ENCODE measurements at regions not wholly inside any gene's neighbourhood (a gene's known extent, or its start where the extent isn't known, plus 50 kb on each side); places are given as distances from the start of the nearest gene placed in this dataset.
A peak's percentile ranks its signal among the peaks of the same experiment; 100 is the strongest.

DNA sequence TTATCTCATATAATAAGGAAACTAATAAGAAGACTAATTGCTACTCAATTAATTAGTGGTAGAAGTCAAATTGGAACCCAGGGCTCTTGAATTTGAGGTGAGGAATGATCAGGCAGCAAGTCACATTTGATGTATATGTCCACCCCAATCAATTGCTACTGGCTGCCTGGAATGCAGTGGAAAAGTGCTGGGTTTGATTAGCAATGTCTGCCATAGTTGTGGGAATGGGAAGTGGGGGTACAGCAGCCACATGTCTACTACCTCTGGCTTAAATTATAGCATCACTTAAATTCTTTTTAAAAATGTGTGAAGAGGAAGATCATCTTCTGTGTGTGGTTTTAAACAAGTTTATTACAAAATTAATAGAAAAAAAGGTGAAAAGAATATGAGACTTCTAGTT is 50.8 kb upstream of the NAV2 start:
- DNase-seq (ENCODE audit: low spot score) (no peak), ATAC-seq (no peak)

DNA sequence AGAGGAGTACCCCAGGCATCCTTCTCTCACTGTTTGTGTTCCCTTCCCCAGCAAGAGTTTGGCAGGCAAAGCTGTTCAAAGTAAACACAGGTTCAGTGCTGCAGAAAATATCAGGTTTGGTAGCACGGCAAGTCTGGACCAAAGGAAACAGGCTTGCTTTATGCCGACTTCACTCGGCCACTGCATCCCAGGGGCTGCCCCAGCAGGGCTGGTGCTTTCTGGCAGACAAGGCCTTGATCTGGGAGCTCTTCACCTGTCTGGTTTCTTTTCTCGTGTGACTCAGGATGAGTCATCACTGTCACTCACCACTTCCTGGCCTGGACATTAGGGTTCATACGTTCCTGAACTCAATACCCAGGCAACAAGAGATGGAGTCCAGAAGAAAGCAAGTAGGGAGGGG is 52.6 kb upstream of the NAV2 start:
- no peak for DNase-seq (ENCODE audit: low spot score)
- ATAC-seq, result peak; percentile 83

DNA sequence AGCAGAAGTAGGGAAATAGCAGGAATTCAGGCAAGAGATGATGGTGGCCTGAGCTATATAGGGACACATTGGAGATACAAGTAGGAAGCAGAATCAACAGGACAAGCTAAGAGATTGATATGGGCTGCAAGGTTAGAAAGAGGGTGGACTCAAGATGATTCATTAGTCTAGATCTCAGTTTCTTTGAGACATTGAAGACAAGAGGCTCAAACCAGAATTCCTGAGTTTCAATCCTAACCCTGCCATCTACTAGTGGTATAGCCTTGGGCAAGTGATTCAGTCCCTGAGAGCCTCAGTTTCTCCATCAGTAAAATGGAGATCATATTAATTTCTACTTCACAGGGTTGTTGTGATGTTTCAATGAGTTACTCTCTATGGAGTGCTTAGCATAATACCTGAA is 53.1 kb upstream of the NAV2 start:
- DNase-seq (ENCODE audit: low spot score), result no peak
- no peak for ATAC-seq

DNA sequence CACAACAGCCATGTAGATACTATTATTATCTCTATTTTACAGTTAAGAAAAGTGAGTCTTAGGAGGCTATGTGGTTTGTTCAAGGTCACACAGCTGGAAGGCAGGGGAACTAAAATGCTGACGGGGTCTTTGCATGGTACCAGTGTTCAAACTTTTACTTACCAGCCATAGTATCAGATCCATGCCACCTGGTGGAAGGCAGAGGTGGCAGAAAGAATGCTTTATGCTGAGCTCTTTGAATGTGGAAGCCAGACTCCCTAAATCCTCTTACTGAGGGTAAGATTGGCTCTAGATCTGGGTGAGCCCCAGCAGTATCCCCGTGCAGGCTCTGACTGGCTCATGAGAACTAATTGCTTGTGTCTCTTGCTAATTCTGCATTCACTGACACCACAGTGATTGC is 54.3 kb upstream of the NAV2 start:
- ATAC-seq (no peak), DNase-seq (ENCODE audit: low spot score) (no peak)

DNA sequence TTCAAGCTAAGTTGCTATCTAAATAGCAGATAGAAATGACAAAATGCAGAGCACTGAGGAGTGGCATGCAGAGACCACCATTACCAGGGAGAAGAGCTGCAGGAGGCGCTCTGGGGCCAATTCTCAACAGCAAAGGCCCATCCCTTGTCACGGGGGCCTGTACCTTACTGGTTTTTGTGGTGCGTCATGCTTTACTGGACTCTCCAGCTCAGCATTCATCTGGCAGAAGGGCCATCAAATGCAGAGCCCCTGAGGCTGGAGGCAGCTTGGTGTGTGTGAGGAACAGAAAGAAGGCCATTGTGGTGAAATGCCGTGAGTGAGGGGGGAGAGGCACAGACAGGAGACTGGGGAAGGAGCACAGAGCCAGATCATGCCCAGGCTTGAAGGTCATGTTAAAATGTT is 56.5 kb upstream of the NAV2 start:
- no peak for ATAC-seq

DNA sequence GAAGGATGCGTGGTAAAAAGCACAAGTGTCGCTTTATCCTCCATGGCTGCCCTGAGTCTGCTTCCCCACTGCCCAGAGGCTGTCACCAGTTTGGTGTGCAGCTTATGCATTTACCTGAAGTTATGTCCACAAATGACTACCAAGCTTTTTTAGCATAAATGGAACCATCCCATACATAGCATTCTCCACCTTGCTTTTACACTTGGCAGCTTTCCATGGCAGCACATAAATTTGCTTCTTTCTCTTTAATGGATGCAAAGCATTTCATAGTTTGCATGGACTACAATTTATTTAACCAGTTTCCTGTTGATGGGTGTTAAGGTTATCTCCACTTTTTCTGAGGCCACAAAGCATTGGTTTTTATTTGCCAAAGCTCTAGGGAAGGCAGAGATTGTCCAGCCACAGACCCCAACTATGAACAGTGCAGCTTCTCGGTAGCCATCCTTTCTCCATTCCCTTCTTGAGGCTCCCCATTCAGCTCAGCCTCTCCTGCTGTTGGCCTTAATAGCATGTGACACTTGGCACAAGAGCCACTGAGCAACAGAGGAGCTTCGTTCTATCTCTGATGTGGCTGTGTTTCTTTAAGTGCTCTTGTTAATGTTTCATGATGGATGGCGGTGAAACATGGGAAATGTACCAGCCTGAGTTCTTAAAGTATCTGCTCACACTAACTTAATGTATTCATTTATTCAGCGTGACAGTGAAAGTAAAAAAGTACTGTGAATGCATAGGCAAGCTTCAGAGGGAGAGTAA is 59.8 kb upstream of the NAV2 start:
- DNase-seq (ENCODE audit: low spot score) (no peak), ATAC-seq (no peak)

More for the DNA sequence above, 56.5 kb upstream of the NAV2 start:
- DNase-seq (ENCODE audit: low spot score), result no peak

DNA sequence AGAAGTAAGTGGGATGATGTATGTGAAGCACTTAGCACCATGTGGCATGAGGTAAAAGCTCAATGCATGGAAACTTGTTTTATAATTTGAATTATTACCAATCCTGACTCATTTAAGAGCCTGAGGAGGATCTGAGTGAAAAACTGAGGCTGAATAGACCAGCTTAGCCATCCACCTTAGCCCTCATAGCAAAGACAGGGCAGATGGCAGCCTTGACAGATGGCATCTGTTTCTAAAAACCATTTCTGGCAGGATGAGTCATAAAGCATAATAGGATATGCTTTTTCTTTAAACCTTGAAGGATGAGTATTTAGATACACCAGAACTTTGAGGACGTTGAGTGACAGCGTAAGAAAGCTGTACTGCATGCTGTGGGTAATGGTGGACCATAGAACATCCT is 61.0 kb upstream of the NAV2 start:
- no peak for ATAC-seq
- no peak for DNase-seq (ENCODE audit: low spot score)

DNA sequence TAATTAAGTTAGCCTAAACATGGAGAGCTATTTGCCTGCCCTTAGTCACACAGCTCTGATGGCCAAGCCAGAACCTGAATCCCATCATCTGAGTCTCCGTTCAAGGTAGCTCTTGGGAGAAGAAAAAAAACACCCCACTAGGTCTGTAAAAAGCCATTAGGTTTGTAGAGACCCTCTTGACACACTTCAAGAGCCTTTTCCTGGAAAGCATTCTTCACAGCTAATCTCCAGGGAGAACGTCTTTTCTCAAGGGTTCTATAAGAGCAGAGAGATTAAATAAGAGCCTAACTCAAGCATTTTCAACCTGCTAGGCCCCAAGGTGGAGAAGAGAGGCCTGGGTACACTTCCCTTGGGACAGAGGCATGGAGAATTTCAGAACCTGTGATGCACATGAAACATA is 61.6 kb upstream of the NAV2 start:
- ATAC-seq (no peak), DNase-seq (ENCODE audit: low spot score) (no peak)

DNA sequence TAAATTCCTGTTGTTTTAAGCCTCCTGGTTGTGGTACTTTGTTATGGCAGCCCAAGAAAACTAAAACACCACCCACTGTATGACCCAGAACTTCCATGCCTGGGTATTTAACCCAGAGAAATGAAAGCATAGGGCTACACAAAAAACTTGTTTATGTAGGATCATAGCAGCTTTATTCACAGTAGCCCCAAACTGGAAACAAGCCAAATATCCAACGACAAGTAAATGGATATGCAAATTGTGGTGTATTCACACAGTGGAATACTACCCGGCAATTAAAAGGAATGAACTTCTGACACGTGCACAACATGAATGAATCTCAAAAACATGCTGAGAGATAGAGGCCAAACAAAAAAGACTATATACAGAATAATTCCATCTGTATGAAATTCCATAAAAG is 62.2 kb upstream of the NAV2 start:
- ATAC-seq, result no peak

DNA sequence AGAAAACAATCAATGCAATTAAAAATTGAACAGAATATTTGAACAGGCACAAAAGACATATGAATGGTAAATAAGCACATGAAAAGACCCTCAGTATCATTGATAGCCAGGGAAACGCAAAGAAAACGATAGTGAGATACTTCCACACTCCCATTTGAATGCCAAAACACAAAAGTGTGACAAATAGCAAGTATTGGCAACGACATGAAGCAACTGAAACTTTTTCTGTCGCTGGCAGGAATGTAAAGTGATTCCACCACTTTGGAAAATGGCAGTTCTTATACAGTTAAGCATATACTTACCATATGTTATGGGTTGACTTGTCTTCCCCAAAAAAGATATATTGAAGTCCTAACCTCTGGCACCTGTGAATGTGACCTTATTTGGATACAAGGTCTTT is 62.9 kb upstream of the NAV2 start:
- DNase-seq (ENCODE audit: low spot score) (no peak), ATAC-seq (no peak)

More for the DNA sequence above, 62.2 kb upstream of the NAV2 start:
- DNase-seq (ENCODE audit: low spot score), result no peak

DNA sequence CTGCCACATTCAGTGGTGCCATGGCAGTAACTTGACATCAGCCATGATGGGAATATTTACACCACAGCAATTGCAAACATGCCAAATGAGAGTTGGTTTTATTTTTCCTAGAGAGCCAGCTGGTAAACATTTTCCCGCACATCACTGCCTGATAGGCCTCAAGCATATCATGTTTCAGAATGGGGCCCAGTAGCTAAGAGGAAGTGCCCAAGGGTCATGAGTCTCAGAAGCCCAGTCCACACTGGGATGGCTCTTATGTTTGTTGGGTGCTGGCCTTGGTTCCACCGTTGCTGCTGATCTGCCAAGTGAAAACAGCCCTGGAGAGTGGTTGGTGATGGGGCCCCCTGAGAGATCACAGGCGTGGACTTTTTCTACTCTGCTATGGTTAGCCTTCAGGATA is 64.3 kb upstream of the NAV2 start:
- ATAC-seq, result no peak
- no peak for DNase-seq (ENCODE audit: low spot score)

DNA sequence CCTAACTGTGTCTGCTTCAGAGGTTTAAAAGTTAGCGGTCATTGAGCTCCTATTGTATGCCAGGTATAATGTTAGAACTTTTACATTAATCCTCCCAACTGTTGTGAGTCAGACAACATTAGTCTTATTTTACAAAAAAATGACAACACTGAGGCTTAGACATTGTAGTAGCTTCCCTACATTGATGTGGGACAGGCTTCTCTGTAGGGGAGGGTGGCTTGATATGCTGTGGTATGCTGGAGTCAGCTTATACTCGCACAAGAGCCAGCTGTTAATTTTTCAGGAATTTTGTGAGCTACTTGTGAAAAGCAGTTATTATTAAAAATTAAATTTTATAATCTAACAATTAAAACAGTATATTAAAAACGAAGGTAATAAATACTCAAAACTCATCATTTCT is 64.8 kb upstream of the NAV2 start:
- DNase-seq (ENCODE audit: low spot score), result no peak
- ATAC-seq, result no peak

DNA sequence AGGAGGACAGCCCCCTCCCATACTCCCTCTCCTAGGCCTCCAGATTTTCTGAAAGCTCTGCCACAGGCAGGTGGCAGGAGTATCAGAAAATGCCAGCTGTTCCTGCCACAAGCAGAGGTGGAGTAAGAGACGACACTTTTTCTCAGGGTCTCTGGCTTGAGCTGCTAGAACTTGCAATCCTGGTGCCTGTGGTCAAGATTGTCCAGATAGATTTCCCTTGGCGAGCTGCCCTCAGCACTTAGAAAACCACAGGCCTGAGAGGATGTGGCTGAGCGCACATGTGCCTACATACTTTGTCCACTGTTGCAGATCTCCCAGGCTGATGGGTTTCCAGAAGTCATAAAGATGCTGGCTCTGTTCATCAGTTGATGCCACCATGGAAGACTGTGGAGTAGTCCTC is 65.7 kb upstream of the NAV2 start:
- DNase-seq (ENCODE audit: low spot score), result no peak
- no peak for ATAC-seq

DNA sequence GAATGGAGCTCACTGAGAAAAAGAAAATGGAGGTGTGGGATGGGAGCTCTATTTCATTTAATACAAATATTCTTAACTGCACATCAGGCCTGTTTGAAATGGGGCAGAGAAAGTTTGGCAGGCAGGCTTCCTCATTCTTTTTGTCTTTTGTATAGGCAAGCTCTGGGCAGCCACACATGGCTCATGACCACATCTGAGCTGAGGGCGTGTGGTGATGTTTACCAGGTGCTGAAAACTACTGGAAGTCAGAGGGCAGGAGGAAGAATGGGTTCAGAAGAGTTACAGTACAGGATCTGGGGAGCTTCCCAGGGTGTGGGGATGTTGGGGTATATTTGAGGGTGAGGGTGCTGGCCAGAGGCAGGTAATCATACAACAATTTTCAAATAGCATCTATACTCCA is 66.3 kb upstream of the NAV2 start:
- ATAC-seq (no peak), DNase-seq (ENCODE audit: low spot score) (no peak)

DNA sequence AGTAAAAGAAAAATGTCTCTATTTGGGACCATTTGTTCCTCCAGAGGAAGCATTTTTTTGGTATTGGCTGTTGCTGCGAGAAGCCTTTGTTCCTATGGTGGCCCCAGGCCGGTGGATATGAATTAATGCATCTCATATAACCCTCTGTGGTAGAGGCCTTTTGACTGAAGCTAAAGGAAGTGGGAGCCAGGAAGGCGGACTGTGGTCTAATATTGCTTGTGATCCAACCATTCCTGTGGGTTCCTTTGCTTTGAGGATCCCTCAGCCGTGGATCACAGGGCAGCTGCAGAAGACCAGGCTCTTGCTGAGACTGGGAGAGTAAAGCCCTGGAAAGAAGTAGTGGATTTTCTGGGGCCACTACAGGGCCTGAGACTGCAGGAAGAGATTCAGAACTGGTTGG is 68.3 kb upstream of the NAV2 start:
- DNase-seq (ENCODE audit: low spot score), result no peak

DNA sequence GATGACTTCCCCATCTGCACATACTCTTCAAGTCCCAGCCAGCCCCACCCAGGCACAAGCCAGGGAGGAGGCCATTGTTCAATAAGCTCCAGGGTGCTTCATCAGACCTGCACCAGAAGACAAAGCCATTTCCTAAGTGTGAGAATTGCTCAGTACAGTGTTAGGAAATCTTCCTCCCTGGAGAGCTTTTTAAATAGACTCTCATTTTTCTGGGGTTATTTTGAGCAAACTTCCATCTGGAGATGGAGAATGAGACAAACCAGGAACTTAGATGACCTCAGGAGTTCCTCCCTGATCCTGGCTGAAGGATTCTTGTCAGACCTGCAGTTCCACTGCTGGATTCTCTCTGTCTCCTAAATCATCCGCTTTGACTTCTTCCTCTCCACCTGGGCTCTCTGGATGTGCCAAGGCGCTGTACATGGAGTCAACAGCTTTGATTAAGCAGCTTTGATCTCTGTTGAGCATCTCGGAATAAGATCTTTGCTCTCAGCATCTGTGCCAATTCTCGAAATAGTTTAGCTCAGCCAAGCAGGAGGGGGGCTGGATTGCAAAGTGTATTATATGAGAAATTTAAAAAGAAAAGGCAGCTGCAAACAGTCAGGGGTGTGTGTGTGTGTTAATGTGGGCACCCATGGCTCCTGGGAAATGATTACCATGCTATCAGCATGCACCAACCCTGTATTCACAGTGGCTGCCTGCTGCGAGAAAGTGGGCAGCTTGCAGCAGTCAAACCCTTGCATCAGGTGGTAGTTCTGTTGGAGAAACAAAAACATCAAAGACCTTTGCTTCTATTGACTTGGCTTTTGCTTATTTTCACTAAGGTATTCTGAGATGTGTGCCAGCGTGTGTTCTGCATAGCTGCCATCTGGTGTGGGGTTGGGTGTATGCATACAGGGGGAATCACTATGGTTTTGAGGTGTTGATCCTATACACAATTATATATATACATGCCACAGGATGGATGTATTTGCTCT is 70.2 kb upstream of the NAV2 start:
- ATAC-seq (peak; percentile 65), DNase-seq (ENCODE audit: low spot score) (no peak)

More for the DNA sequence above, 68.3 kb upstream of the NAV2 start:
- no peak for ATAC-seq

DNA sequence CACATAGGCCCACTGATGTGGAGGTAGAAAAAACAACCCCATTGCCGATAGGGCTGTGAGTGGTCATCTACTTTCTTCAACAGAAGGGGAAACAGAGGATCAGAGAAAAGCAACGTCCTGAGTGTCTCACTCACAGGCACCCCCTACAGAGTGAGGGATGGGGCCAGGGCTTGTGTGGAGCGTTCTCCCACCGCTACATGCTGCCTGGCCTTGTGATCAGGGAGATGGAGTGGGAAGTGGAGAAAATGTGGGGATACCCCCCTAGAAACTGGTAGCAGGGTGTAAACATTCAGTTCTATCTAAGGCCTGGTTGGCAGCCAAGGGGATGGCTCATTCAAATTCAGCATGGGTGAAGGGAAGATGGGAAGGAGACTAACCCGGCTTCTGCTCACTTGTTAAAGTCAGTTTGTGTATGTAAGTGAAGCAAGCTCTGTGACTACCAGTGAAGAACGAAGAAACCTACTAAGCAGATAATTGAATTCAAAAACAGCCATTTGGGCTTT is 73.0 kb upstream of the NAV2 start:
- ATAC-seq (no peak), DNase-seq (ENCODE audit: low spot score) (no peak)

DNA sequence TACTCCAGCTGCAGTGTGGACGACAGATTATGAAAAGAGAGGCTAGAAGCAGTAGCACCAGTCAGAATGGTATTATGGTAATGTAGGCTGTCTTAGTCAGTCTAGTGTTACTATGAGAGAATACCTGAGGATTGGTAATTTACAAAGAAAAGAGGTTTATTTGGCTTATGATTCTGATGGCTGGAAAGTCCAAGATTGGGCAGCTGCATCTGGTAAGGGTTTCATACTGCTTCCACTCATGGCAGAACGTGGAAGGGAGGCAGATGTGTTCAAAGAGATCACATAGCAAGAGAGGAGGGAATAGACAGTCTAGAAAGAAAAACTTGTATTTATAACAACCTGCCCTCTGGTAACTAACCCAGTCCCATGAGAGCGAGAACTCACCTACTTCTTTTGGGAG is 77.3 kb upstream of the NAV2 start:
- ATAC-seq (no peak), DNase-seq (ENCODE audit: low spot score) (no peak)

DNA sequence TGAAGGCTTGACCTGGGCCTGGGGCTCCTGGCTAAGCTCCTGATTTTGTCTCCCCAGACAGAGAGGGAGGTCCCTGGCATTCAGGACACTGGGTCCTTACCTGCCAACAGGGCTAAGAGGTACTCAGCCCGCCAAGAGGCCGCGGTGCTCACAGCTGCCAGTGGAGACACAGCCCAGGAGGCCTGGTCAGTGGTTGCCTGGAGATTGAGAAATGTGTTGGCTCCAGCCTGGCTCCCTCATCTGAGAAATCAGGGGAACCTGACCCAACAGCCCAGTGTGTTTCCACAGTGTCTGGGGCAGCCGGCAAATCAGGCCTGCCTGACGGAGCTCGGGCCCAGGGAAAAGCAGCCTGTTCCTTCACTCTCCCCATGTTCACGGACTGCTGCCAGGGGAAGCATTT is 79.4 kb upstream of the NAV2 start:
- DNase-seq (ENCODE audit: low spot score) (no peak), ATAC-seq (peak; percentile 18)

DNA sequence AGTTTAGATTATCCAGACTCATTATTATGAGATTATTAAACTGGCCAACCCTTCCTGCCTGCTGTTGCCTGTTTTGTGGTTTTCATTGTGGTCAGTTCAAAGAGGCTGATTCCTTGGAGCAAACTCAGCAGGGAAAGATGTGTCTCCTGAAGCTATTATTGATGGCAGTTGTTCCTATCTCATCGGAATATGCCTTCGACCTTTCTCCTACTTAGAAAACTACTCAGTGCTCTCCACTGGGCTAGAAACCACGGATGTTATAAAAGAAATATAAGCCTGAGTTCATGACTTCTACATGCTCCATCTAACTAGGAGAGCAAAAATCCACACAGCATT is 80.2 kb upstream of the NAV2 start:
- DNase-seq (ENCODE audit: low spot score), result no peak
- no peak for ATAC-seq

DNA sequence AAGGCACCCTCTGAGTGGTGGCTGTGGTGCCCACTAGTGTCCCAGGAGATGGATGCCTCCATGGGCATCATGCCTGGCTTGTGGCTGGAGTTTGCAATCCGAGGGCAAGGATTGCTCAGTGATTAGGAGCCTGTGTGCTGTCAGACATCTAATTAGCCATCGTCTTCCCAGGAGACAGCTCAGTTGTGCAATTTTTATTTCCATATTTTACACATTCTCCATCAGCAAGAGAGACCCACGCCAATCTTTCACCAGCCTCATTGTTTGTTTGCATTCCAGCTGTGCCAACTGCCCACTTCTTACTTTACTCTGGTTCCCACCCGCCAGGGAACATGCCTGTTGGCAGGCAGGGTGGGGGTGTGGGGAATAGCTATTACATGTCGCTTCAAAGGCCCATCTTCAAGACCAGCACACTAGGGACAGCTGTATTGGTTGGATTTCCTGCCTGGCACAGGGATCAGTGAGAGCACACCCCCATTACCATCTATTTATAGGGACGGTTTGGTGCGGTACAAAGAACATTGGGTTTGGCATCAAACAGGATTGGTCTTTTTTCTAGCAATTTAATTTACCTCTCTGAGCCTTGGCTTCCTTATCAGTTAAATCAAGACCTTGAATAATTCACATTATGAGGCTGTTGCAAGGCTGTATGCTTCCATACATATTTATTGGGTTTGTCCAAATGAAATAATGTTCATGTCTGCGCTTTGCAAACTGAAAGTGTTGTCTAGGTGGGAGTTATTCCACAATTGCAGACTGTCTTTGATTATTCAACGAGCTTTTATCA is 80.7 kb upstream of the NAV2 start:
- ATAC-seq, result no peak
- DNase-seq (ENCODE audit: low spot score), result no peak

Data from left lobe of liver (tissue), 2 donors.